ENCODE measurements at regions not wholly inside any gene's neighbourhood (a gene's known extent, or its start where the extent isn't known, plus 50 kb on each side); places are given as distances from the start of the nearest gene placed in this dataset.
A peak's percentile ranks its signal among the peaks of the same experiment; 100 is the strongest.

DNA sequence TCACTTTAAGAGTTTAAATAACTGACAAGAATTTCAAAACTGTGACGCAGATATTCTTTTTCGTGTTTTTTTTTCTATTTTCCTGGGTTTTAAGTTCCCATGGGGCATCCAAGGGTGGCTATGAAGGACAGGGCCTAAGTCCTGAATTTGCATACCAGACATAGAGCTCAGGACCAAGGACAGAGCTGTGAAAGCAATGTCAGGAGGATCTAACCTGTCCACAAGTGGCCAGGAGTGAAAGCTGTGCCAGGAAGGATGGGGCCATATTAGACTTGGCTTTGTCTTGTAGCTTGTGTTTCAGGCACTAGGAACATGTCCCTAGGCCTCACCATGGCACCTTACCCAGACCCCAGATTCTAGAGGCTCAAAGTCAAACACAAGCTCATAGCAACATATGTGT is 289.4 kb upstream of the MIR17HG start:
- no peaks in the 10 kb centered on the region for H4K20me1 ChIP-seq (ENCODE audit: low read length)
- H3K4me1 ChIP-seq (ENCODE audit: insufficient read depth, low read length) = no peaks in the 10 kb centered on the region
- POLR2A ChIA-PET (ENCODE audit: unreplicated experiment) = no interaction called here
- no peaks in the 10 kb centered on the region for H3K9me2 ChIP-seq (replicated peaks; ENCODE audit: low read length)
- no peaks in the 10 kb centered on the region; the same call in 1 of the 2 replicates for H3K27me3 ChIP-seq (ENCODE audit: low read length)
- H3F3A ChIP-seq (ENCODE audit: low read length, unreplicated experiment) = no peaks in the 10 kb centered on the region
- CTCF ChIA-PET = no interaction called here
- H3K4me3 ChIP-seq (ENCODE audit: low read length) = no peak overlapping the region
- H3K9me3 ChIP-seq (ENCODE audit: low read length) = no peaks in the 10 kb centered on the region
- H3K4me2 ChIP-seq (ENCODE audit: low read length) = no peak overlapping the region
- no peak overlapping the region for H2AFZ ChIP-seq (ENCODE audit: low read length)
- DNase-seq = peak; percentile 35
- H3K27ac ChIP-seq (ENCODE audit: low read length) = no peak overlapping the region
- H3K36me3 ChIP-seq (ENCODE audit: low read depth, low read length) = no peaks in the 10 kb centered on the region
- TF ChIP-seq, protein P1, sequence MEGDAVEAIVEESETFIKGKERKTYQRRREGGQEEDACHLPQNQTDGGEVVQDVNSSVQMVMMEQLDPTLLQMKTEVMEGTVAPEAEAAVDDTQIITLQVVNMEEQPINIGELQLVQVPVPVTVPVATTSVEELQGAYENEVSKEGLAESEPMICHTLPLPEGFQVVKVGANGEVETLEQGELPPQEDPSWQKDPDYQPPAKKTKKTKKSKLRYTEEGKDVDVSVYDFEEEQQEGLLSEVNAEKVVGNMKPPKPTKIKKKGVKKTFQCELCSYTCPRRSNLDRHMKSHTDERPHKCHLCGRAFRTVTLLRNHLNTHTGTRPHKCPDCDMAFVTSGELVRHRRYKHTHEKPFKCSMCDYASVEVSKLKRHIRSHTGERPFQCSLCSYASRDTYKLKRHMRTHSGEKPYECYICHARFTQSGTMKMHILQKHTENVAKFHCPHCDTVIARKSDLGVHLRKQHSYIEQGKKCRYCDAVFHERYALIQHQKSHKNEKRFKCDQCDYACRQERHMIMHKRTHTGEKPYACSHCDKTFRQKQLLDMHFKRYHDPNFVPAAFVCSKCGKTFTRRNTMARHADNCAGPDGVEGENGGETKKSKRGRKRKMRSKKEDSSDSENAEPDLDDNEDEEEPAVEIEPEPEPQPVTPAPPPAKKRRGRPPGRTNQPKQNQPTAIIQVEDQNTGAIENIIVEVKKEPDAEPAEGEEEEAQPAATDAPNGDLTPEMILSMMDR (conservative IDR thresholded peaks at IDR 0.05; ENCODE audit: low read depth, low read length) = no peak
- TF ChIP-seq EZH2phosphoT487 (IDR thresholded peaks at IDR 0.05; ENCODE audit: borderline replicate concordance, low read length) = no peak
- TF ChIP-seq EZH2 (IDR thresholded peaks at IDR 0.05; ENCODE audit: low read length, unreplicated experiment) = no peak
- H3K9ac ChIP-seq (ENCODE audit: low read length) = no peak overlapping the region
- peak; percentile 38; the same call in 1 of the 2 replicates for ATAC-seq
- H3K79me2 ChIP-seq (ENCODE audit: low read length) = no peaks in the 10 kb centered on the region
- no TSS peak for BruUV-seq (replicated peaks)
- intact Hi-C loops (cut with micrococcal nuclease) = no loop called here

DNA sequence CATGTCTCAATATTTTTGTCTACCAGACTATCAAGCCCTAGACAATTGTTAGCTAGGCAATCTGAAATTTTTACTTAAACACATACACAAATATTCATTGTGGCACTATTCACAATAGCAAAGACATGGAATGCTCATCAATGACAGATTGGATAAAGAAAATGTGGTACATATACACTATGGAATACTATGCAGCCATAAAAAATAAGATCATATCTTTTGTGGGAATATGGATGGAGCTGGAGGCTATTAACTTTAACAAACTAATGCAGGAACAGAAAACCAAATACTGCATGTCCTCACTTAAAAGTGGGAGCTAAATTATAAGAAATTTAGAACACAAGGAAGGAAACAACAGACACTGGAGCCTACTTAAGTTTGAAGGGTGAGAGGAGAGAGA is 288.6 kb upstream of the MIR17HG start:
- ATAC-seq (no peak), DNase-seq (no peak)
- Histone ChIP-seq H3K27ac (ENCODE audit: low read length) (no peak overlapping the region), H3K79me2 (ENCODE audit: low read length) (no peaks in the 10 kb centered on the region), H3K4me2 (ENCODE audit: low read length) (no peak overlapping the region), H3K9me2 (replicated peaks; ENCODE audit: low read length) (no peaks in the 10 kb centered on the region), H3K9ac (ENCODE audit: low read length) (no peak overlapping the region), H3K4me1 (ENCODE audit: insufficient read depth, low read length) (no peaks in the 10 kb centered on the region), H2AFZ (ENCODE audit: low read length) (no peak overlapping the region), H3F3A (ENCODE audit: low read length, unreplicated experiment) (no peaks in the 10 kb centered on the region), H4K20me1 (ENCODE audit: low read length) (no peaks in the 10 kb centered on the region), H3K27me3 (ENCODE audit: low read length) (no peaks in the 10 kb centered on the region; the same call in 1 of the 2 replicates), H3K4me3 (ENCODE audit: low read length) (no peak overlapping the region), H3K36me3 (ENCODE audit: low read depth, low read length) (no peaks in the 10 kb centered on the region), H3K9me3 (ENCODE audit: low read length) (no peaks in the 10 kb centered on the region)
- intact Hi-C loops (cut with micrococcal nuclease) = no loop called here
- no TSS peak for BruUV-seq (replicated peaks)
- POLR2A ChIA-PET (ENCODE audit: unreplicated experiment) = no interaction called here
- CTCF ChIA-PET = no interaction called here
- no peak for TF ChIP-seq EZH2 (IDR thresholded peaks at IDR 0.05; ENCODE audit: low read length, unreplicated experiment)
- TF ChIP-seq EZH2phosphoT487 (IDR thresholded peaks at IDR 0.05; ENCODE audit: borderline replicate concordance, low read length) = no peak
- TF ChIP-seq, protein P1 (conservative IDR thresholded peaks at IDR 0.05; ENCODE audit: low read depth, low read length) = no peak

GRCh38 chr13:91066745-91067144 is 280.7 kb upstream of the MIR17HG start:
- no TSS peak for BruUV-seq (replicated peaks)
- Histone ChIP-seq H3K27me3 (ENCODE audit: low read length) (0 out of 2 replicates have a peak, but pooled peaks cover 2% of the 10 kb centered on the region), H3K4me2 (ENCODE audit: low read length) (no peak overlapping the region), H2AFZ (ENCODE audit: low read length) (no peak overlapping the region), H3K4me3 (ENCODE audit: low read length) (no peak overlapping the region), H4K20me1 (ENCODE audit: low read length) (no peaks in the 10 kb centered on the region), H3K36me3 (ENCODE audit: low read depth, low read length) (no peaks in the 10 kb centered on the region), H3K79me2 (ENCODE audit: low read length) (no peaks in the 10 kb centered on the region), H3K9me3 (ENCODE audit: low read length) (no peaks in the 10 kb centered on the region), H3K4me1 (ENCODE audit: insufficient read depth, low read length) (no peaks in the 10 kb centered on the region), H3K9me2 (replicated peaks; ENCODE audit: low read length) (no peaks in the 10 kb centered on the region), H3K27ac (ENCODE audit: low read length) (no peak overlapping the region), H3K9ac (ENCODE audit: low read length) (no peak overlapping the region), H3F3A (ENCODE audit: low read length, unreplicated experiment) (no peaks in the 10 kb centered on the region)
- intact Hi-C loops (cut with micrococcal nuclease) = no loop called here
- no peak for TF ChIP-seq EZH2phosphoT487 (IDR thresholded peaks at IDR 0.05; ENCODE audit: borderline replicate concordance, low read length)
- TF ChIP-seq, protein P1 (conservative IDR thresholded peaks at IDR 0.05; ENCODE audit: low read depth, low read length) = no peak
- TF ChIP-seq EZH2 (IDR thresholded peaks at IDR 0.05; ENCODE audit: low read length, unreplicated experiment) = no peak
- ChIA-PET POLR2A (ENCODE audit: unreplicated experiment) (no interaction called here), CTCF (no interaction called here)
- no peak for ATAC-seq
- no peak for DNase-seq
